HG03045 (cell line): ENCODE measurements at regions not wholly inside any gene's neighbourhood (a gene's known extent, or its start where the extent isn't known, plus 50 kb on each side); places are given as distances from the start of the nearest gene placed in this dataset.
"Not testable (repeated sequence)": the region's sequence is repeated elsewhere in the genome, so short reads cannot be mapped to it uniquely, and the experiment has no call there.

Experiments
- ATAC-seq: cut with Tn5 transposase; IDR thresholded peaks from one replicate; pipeline ENCODE4 v1.9.1; 2021; ENCODE audit warnings: mild to moderate bottlenecking, moderate library complexity; ENCODE audit not compliant: unreplicated experiment

DNA sequence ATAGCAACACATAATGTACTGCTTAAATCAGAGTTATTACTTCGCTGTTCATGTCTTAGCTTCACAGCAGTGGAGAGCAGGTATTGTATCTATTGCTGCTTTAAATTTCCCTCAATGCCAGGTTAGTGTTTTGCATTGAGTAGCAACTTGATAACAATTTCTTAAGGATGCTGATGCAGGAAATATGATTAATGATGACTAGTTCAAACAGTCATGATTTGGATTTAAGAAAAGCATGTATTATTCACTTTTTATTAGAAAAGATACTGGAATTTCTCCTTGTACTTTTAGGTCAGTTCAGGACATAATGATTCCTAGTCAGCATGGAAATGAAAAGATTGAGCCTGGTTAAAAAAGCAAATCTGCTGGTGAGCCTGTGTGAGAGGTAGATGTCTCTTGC lies 67.2 kb upstream of the ARHGAP29 start:
- ATAC-seq, result no peak

- no peak for ATAC-seq
Measured at GRCh38 chr1:94303005-94303404, 65.6 kb upstream of the ARHGAP29 start.

DNA sequence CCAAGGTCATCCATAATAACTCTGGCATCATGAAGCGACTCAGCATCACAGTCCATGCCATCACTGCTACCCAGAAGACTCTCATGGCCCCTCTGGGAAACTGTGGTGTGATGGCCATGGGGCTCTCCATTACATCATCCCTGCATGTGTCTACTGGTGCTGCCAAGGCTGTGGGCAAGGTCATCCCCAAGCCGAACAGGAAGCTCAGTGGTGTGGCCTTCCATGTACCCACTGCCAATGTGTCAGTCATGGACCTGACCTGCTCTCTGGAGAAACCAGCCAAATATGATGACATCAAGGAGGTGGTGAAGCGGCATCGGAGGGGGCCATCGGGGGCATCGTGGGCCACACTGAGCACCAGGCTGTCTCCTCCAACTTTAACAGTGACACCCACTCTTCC lies 65.1 kb upstream of the ARHGAP29 start:
- ATAC-seq, result no peak

DNA sequence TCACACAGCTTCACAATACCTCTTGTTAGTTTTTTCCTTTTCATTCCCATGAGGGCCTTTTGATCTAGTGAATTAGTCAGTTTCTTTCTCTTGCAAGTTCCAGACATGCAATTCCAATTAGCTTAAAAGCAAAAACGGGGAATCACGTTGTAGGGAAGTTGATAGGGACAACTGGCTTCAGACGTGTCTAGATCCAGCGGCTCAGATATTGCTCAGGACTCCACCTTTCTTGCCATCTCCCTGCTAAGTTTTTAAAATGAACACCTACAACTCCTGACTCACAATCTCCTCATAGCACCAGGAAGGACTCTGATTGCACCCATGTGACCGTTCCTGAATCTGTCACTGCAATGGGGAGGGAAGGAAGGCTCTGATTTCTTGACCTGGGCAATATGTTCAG lies 63.8 kb upstream of the ARHGAP29 start:
- no peak for ATAC-seq

GRCh38 chr1:94300731-94301130 lies 63.3 kb upstream of the ARHGAP29 start:
- ATAC-seq, result no peak

DNA sequence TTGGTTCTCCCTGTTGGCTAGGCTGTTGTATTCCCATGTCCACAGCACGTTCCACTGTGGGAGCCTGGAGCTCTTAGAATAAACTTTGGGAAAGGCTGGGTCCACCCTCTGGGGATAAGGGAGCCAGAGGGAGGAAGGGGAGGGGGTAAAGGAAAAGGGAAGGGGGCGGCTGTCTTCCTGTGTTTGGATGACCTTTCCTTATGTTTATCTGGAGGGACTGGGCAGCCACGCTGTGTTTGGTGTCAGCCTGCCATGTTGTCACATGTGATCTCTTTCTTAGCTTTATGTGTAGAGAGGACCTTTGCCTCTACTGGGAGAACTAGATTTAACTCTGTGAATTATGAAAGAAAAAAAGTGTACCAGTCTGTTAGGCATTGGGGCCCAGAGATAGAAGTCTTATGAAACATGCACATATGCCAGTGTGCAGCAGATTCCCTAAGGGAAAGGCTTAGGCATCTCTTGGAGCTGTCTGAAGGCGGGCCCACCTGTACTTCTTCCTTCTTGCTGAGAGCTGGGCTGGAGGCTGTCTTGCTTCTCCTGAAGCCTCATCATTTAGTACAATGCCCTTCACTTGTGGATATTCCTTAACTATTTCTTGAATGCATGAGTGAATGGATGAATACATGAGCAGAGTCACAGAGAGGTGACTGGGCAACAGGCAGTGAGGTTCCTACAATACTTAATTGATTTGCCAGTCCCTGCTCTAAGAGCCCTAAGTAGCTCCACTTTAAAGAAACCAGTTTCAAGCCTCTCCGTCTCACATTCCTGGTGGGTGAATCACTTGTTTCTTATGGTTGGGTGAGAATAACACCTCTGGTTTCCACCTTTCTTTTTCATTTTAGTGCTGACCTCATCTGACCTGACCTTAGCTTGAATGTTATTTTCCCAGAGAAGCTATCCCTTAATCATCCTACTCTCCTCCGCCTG lies 62.5 kb upstream of the ARHGAP29 start:
- no peak for ATAC-seq

DNA sequence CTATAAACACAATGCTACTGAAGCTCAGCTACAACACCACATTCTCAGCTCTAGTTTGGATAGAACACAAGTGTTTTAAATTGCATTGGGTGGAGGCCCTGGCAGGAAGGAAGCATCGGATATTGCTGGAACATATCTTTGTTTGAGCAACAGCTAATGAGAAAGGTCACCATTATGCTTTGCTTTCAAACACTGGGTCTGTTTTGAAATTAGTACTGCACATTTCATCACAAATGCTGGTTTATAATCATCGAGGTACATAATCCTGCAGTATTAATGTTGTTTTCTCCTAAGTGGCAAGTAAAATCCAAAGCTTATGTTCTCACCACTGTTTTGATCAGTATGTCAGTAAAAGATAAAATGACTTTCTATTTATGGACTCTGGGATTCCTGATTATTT lies 61.5 kb upstream of the ARHGAP29 start:
- ATAC-seq, result no peak

DNA sequence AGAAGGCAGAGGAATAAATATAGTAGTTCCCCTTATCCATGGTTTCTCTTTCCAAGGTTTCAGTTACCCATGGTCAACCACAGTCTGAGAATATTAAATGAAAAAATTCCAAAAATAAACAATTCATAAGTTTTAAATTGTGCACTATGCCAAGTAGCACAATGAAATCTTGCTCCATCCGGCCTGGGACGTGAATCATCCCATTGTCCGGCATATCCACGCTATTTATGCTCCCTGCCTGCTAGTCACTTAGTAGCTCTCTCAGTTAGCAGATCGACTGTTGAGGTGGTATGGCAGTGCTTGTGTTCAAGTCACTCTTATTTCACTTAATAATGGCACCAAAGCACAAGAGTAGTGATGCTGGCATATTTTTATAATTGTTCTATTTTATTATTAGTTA lies 58.6 kb upstream of the ARHGAP29 start:
- ATAC-seq, result no peak

GRCh38 chr1:94292978-94293377 lies 55.6 kb upstream of the ARHGAP29 start:
- ATAC-seq, result not testable (repeated sequence)

GRCh38 chr1:94289244-94289643 lies 51.9 kb upstream of the ARHGAP29 start:
- ATAC-seq, result not testable (repeated sequence)
